HG03460 (cell line): ENCODE measurements at regions not wholly inside any gene's neighbourhood (a gene's known extent, or its start where the extent isn't known, plus 50 kb on each side); places are given as distances from the start of the nearest gene placed in this dataset.

Source experiments
- ATAC-seq: cut with Tn5 transposase; IDR thresholded peaks from one replicate; pipeline ENCODE4 v1.9.1; 2021; ENCODE audit not compliant: unreplicated experiment

DNA sequence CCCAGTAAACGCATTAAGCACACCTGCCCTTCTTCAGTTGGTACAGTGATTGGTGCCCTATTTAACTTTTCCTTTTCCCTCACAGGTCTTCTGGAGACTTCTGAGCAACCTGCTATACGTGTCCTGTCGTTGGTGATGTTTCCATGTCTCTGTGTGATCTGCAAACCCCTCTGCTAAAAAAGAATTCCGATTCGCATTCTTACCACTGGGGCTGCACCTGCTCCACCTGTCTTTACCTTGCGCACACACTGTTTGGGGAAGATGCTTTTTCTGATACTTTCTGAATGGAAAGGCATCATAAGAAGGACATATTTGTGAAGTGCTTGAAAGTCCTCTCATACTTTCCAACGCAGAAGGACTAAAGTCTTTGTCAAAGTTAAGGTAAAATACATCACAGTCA is 323.9 kb upstream of the SOX11 start:
- ATAC-seq: no peak

DNA sequence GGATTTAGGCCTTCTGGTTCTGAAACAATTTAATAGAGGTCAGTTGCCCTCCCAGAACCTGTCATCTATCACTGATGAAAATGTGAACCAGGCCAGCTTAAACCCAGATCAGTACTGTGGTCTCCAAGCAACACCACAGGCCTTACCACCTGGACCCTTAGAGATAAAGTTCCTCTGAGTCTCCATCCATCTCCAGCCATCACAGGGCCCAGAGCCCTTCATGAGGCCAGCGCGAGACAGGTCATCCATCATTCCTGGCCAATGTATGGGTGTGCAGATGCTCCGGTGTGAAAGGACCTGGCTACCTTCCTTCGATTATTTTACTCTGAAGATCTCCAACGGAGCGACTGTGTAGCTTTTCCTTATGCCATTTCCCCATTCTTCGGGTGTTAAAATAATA is 322.7 kb upstream of the SOX11 start:
- no peak for ATAC-seq

DNA sequence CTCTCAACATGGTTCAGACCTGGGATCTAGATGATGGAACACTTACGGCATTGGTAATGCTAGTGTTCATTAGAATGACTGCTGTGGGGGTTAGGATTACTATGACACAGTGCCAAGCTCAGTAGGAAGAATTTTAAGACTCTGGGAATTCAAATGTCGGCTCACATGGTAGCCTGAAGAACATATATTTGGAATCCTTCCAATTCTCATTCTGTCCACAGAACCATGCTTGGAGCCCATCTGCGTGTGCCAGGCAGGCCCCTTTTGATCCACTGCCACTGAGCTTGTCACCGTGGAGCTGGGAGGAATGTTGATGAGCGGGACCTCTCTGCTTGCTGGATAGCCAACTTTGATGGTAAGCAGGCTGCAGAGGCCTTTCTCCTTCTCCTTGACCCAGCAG is 322.0 kb upstream of the SOX11 start:
- ATAC-seq: no peak

DNA sequence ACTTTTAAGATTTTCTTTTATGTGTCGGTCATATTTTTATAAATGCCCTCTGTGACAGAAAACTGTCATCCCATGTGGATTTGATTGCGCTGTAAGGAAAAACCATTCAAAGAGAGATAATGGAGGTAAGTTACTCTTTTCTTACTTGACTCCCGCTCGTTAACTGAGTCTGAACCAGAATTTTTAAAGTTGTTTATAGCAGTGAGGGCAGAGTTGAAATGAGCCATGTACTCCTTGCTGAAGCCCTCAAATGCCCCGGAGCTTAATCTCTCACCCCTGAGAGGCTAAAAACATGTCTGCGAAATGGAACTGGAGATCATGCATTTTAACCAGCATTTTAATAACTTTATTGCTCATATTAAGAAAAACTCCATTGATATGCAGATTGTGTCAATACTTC is 320.0 kb upstream of the SOX11 start:
- no peak for ATAC-seq

DNA sequence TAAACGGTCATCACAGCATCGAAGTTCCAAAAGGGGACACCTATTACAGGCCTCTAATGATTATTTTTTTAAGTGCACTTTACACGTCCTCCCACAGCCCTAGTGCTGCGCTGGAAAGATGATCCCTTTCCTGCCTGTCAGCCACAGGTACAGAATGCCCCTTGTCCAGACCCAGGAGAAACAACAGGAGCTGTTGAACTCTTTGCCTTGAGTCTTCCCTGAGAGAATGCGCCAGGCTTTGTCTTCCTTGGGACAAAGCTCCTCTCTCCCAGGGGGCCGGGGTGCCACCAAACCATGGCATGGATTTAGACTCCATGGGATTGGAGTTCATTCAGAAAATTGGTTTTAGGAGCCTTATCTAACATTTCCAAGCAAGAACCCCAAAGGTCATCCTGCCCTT is 319.0 kb upstream of the SOX11 start:
- no peak for ATAC-seq

DNA sequence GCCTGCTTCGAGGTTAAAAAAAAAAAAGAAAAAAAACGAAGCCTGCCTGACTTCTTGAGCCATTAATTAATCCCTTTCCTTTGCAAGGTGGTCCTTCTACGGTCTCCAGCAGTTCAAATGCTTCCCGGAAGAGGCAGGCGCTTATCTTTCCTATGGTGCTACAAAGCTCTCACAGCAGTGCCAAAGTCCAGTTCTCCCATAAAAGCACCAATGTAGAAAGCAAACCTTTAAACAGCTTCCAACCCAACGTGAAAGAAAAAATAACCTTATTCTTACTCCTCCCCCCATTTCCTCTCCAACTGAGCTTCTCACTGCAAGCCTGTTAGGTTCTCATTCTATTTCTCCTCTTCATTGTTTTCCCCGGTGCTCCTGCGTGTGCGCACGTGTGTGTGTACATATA is 317.4 kb upstream of the SOX11 start:
- no peak for ATAC-seq

DNA sequence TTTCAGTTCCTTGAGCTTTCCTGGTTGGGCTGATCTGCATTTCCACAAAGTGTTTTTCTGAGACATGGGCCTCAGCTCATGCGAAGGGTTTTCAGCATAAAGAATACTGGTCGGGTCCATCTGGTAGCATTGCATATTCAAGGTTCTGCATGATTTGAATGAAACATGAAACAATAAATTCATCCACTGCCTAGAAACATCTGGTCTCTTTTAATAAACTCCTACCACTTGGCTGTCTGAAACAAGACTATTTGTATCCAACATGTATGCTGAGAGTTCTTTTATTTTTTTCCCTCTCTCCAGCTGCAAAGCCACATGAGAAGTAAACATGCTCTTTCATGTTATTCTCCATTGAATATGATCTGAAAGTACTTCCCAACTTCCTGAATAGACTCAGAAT is 314.9 kb upstream of the SOX11 start:
- no peak for ATAC-seq

DNA sequence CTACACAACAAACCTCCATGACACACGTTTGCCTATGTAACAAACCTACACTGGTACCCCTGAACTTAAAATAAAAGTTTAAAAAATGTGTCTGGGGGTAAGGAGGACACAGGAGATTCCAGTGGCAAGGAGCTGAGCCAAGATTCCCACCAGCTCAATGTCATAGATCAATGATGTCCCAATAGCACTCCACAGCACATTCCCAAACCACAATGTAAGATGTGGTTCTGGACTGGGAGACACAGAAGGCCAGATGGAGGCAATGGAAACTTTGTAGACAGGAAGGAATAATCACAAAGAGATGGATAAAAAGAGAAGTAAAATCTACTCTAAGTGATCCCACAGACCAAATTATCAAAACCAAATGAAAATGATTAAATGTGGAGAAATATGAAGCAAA is 312.4 kb upstream of the SOX11 start:
- no peak for ATAC-seq

DNA sequence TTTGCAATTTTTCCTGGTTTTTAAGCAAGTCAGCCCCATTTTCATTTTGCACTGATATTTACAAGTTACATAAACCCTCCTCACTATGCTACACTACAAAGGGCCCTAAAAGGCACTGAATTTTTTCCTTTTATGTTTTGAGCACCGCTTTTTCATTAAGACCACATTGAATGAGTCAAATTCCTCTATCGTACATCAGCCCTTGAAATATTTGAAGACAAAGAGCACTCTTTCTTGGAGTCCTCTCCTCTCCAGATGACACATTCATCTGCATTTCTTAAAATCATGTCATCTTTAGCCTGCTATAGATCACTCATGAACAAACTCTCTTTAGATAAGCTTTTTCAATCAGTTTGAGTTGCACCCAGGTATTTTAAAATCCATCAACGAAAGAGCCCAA is 306.6 kb upstream of the SOX11 start:
- ATAC-seq: no peak

DNA sequence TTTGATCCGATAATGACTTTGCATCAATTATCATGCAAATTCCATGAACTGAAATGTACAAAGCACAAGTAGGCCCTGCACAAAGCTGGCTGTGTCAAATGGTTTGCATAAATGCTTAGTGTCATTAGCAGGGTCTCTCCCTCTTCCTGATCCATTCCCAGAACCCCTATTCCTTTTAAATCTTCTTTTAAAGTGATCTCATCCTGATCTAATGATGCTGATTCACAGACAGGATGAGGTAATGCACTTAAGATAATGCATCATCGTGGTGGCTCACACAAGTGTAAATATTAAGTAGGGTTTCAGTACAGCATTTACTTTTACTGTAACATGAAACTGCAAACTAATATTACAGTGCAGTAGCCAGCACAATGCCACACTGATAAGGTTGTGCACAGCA is 304.8 kb upstream of the SOX11 start:
- ATAC-seq: no peak

DNA sequence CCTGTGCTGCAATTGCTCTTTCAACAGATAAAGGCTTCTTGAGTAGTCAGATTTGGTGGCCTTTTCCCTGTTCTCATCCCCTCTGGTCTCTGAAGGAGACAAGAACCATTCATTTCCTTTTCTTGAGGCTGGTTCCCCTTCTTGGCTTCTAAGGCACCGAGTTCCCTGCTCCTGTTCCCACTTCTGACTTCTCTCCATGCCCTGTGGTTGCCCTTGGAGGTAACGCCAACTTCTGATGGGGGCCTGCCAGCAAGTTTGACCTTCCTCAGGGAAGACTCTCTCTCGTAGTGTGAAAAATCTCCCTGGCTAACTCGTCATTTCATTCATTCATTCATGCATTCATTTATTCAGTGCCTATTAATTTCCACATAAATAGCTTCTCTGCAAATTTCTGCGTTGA is 302.4 kb upstream of the SOX11 start:
- no peak for ATAC-seq

DNA sequence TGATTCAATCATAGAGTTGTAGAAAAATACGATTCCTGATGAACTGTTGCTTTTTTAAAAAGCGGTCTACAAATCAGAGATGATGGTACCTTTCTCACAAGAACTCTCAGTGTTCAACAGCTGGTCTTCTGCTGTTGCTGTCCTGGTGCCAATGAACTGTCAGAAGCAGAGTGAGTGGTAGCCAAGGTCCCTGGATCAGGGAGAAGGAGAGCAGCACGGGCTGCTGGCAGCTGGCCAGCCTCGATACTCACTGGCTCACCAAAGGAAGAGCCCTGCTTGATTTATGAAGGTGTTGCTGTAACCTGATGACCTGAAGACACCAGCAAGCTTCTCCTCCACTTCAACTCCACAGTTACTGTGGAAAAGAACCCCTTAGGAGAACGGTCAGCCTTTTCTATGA is 300.8 kb upstream of the SOX11 start:
- ATAC-seq: no peak

DNA sequence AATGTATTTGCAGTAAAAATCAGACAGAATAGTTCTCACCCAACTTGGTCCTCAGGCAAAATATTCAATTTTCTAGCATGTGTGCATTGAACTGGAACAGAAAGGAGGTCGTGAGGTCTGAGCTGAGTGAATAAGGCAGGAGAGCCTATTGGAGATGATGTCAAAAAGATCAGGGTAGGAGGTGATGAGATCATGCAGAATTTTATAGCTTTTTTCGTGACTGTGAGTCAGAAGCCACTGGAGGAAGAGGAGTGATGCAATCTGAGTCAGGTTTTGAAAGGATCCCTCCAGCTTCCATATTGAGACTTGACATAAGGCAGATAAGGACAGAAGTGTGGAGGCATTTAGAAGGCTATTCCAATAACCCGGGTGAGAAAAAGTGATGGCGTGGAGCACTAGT is 299.5 kb upstream of the SOX11 start:
- ATAC-seq: no peak

DNA sequence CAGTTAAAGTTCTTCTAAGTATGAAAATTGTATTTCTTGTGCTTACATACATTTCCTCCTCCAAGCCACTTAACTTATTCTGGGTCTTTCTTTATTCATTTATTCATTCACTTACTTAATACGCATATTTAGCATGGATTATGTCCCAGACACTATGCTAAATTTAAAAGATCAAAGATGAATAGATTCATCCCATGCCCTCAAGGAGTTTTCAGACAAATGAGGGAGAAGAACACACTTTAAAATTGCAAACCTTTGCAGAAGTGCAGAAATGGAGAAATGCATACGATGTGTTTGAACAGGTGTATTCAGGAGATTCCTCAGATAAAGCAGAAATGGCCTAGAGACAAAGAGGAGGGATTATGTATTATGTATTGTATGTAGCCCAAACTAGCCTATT is 298.7 kb upstream of the SOX11 start:
- ATAC-seq: no peak

DNA sequence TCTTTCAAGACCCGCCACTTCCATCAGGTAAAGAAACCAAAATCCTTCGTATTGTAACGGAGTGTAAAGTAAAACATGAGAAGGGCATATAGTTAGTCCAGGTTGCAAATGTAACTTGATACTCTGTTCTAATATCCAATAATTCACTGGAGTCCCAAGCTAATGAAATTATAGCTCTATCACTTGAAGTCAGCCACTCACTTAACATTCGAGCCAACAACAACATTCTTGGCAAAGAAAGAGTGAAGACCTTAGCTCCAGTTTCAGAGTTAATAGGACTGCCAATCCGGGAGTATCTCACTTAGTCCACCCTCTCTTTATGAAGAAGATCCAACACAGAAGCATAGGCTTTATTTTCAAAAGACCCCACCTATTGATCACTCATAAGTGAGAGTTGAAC is 298.0 kb upstream of the SOX11 start:
- ATAC-seq: no peak

DNA sequence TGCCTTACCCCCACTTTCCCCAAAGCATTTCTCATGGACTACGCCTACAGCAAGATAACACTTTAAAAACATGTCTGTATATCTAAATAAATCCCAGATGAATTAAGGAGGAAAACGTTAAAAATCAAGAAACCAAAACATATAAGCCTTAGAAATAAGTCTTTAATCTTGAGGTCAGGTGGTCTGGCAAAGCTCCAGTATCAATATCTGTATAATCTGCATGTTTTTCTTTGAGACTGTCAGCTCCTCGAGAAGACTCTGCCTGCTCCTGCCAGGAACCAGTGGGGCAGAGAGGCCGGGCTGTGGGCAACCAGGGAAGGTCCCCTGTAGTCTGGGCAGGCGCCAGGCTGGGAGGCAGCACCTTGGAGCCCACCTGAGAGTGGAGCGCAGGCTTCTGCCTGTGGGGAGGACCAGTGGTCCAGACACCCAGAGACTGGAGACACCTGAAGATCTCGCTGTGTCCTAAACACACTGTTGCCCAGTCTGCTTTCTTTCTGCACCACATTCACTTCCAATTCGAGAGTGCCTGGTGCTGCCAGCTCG is 291.0 kb upstream of the SOX11 start:
- ATAC-seq: no peak

DNA sequence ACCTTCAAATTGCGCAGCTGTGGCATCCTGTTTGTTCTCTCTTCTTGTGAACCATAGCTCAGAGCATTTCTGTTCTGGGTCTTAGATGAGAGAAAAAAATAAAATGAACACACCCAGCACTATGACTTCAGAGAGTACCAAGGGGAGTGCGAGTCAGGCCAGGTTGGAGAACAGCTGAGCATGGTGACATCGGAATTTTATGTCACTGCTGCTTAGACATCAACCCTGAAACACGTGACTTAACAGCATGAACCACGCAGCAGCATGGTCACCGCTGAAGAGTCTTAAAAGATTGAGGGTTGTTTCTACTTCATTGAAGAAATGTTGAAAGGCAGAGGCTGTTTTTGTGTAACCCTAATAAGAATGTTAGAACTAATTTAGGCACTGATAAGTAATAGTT is 288.8 kb upstream of the SOX11 start:
- ATAC-seq: no peak

DNA sequence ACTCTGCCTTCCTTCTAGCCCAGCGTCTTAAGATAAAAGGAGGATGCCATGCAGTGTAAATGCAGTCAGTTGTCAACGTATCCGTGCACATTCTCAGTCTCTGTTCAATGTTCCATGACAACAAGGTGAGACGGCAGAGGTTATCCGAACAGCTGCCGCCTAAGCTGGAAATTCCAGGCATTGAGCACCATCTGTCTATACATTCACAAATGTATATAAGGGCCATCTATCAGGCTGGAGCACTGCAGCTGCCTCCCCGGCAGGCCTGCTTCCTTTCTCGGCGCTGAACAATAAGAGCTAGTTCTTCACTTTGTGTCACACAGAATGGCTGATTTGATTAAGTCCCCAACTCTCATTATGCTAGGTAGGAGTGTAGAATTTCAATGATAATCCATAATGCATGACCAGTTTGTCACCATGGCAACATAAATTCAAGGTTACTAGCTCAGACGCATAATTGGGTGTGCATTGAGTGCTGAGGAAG is 282.2 kb upstream of the SOX11 start:
- no peak for ATAC-seq

DNA sequence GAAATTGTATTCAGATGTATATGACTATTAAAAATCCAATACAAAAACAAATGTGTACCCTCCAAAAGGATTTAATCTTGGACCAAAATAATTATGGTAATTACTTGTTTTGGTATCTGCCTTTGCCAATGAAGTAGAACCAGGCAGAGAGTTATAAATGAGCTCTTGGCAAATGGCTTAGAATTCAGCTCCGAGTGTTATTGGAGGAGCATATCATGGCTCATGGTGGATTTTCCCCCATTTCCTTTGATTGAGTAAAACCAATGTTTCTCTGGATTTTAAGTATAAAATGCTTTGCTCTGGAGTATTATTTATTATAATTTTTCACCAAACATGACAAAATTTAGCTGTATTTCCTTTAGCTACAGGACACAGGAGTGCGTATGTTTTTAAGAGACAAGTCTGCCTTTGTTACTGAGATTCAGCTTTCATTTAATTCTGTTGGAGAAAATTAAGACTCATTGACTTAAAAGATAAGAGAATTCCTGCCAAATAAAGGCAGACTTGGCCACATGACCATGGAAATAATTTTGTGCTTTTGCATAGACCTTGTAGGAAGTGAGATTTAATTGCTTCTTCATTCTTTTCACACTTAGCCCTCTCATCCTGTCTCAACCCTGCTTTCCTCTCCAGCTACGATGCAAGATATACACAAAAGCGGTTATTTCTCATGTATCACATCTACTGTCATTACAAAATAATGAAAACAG is 281.0 kb upstream of the SOX11 start:
- ATAC-seq: no peak

DNA sequence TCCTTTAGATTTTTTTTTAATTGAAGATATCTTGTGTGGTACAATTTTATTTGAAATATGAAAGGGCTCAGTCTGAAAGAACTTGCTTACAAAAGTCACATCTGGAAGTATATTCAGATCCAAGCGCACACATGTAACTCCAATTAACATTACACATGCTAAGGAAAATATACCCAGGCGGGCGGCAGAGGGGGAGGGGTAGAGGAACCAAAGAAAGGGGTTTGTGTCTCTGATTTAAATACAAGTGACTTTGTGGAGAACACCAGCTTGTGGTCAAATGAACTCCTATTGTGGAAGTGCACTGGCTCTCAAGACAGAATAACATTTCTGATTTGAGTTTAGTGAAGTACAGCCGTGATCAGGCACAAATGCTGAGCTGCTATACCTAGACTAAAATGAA is 280.2 kb upstream of the SOX11 start:
- ATAC-seq: no peak

DNA sequence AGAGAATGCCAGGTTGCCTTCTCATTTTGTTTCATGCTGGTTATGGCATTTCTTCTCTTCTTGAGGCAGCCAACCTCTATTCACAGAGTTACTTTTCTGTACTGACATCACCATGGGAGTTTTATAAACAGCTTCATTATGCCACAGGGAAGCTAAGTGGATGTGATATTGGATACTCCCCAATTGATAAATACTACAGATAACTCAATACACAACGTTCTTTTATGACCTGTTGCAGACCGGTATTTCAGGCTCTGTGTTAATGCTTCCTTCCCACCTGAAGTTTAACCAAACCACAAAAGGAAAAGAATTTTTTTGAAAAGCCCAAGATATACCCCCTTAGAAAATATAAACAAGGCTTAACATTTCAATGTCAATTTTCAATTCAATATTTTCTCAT is 258.3 kb upstream of the SOX11 start:
- ATAC-seq: no peak

DNA sequence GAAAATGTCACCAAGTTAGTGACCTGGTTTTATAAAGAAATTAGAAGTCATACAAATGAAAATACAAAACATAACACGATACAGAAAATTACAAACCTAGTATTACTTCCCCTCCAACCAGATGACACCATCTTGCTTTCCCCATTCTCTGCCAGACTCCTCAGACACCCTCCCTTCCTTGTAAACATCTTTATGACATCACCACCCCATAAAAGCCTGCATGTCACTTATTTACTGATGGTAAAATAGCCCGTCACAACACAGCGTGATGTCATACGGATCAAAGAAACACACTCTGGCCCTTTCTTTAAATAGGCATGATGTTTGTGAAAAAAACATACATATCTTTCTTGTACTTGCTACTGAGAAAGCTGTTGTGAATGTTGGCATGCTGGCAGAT is 254.8 kb upstream of the SOX11 start:
- ATAC-seq: no peak

DNA sequence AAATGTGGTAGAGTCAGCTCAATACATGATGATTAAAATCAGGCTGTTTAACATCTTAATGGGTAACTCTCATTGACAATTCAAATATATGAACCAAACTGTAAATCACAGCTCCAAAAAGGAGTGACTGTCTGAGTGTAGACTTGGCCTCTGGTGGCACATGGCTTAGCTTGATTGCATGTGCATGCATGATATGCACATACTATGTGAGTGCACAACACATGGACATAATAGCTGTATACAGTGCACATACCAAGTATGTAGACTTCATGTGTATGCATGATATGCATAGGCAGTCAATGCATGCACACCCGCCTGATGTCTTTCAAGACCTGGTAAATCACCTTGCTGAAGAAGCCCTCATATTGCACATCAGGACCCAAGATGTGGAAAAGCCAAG is 252.0 kb upstream of the SOX11 start:
- ATAC-seq: no peak
